Medulla oblongata (tissue), 1 donor: ENCODE measurements at regions not wholly inside any gene's neighbourhood (a gene's known extent, or its start where the extent isn't known, plus 50 kb on each side); places are given as distances from the start of the nearest gene placed in this dataset.
"Not testable (repeated sequence)": the region's sequence is repeated elsewhere in the genome, so short reads cannot be mapped to it uniquely, and the experiment has no call there.

ENCODE experiments used
- DNase-seq: peaks from one replicate; pipeline ENCODE4 v3.0.0-alpha.2; 2015; ENCODE audit errors: extremely low spot score

GRCh38 chr5:57750891-57751290, 268.3 kb upstream of the ACTBL2 start:
- DNase-seq: no peak

DNA sequence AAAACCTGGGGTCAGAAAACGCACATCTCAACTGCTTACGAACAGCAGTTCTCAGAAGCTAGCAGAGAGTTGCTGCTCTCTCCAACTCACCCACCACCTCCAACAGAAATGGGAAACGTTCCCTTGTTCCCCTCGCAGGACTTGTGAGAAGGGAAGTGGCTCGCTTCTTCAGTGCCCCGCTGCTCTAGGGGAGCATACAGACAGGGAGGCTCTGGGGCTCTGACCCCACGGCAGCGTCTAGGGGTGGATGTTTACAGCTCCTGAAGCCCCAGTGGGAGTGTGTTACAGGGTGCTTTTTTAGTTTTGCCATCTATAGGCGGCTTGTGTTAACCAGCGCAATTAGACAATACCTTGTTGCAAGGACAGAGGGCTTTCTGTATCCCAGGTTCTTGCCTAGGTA, 267.7 kb upstream of the ACTBL2 start:
- DNase-seq: no peak

DNA sequence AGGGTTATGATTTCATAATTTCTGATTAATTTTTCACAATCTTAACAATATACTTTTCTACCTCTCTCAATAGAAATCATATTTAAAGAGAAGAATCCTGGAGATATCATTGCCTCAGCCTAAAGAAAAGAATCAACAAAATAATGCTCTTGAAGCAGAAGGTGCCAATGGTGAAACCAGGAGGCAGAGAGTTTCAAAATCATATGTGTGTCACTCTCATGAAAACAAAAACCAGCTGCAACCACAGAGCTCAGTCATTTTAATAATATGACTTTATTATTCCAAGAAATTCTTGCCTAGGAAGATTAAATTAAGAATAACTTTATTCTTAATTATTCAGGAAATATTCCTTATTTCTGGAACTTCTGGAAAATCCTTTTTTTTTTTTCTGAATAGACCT, 266.8 kb upstream of the ACTBL2 start:
- DNase-seq: no peak

DNA sequence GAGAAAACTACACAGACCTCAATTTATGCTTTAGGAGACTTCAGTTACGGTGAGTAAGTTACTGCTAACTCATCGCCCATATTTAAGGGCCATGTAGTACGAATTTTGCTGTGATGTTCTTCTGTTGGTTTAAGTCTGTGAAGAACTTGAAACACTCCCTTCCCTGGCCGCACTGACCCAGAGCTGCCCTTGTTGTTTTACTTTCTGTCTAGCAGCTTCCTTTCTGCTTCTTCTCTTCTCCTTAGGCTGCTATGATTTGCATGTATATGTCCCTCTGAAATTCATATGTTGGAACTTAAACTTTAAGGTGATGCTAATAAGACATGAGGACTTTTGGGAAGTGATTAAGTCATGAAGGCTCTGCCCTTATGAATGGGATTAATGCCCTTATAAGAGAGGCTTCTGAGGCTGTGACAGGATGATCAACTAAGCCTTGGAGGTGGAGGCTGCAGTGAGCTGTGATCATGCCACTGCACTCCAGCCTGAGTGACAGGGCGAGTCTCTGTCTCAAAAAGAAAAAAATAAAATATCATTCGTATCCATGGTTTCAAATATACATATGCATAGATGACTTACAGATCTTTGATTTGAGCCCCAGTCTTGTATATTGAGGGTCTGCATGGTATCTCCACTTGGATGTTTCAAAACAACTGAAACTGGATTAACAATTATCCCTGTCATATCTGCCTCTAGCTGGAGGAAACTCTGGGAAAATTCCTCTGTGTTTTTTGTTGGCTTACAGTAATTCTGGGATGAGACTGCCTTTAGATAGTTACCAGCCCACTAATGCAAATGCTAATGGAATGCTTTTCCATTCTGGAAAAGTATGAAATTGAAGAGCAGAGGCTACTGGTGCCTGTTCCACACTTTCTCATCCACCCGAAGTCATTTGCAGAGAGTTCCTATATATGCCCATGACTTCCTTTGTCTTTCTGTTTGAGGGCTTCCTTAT, 263.4 kb upstream of the ACTBL2 start:
- no peak for DNase-seq

- no peak for DNase-seq
Measured at GRCh38 chr5:57745029-57745428, 262.4 kb upstream of the ACTBL2 start.

GRCh38 chr5:57741336-57741735, 258.7 kb upstream of the ACTBL2 start:
- DNase-seq: no peak

GRCh38 chr5:57738787-57739186, 256.2 kb upstream of the ACTBL2 start:
- no peak for DNase-seq

GRCh38 chr5:57738301-57738700, 255.7 kb upstream of the ACTBL2 start:
- no peak for DNase-seq

- no peak for DNase-seq
Measured at GRCh38 chr5:57736716-57737115, 254.1 kb upstream of the ACTBL2 start.

- not testable (repeated sequence) for DNase-seq
Measured at GRCh38 chr5:57735279-57736153, 252.9 kb upstream of the ACTBL2 start.

DNA sequence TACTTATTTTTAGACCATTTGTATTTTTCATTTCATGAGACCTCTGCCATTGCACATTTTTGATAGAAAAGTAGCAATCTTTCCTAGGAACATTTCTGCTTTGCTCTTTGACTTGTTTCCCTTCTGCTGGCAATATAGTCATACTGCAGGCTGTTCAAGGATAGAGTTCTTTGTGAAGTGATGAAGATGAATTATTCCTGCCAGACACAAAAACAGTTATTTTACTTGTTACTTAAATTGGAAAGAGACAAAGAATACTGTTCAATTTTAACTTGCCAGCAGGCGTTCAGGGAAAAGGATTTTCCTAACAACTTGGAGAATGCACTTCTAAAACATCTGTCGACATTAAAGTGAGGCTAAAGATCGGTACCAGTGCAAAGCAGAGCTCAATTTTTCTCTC, 251.7 kb upstream of the ACTBL2 start:
- no peak for DNase-seq

DNA sequence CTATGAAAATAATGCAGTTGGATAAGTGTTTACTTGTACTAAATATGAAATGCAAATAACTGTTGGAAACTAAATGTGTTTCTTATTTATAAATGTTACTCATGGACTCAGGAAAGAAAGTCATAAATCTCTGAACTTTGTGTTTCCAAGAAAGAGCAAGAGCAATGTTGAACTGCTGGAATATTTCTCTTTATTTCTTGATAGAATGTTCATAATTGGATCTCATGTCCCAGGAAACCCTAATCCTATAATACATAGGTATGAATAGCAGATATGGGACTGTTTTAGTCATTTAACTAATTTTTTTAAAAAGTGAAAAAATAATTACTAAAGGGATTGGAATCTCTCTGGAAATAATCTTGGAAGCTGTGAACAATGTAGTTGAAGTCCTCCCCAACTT, 245.0 kb upstream of the ACTBL2 start:
- DNase-seq: no peak

GRCh38 chr5:57725658-57726504, 243.3 kb upstream of the ACTBL2 start:
- DNase-seq: no peak

DNA sequence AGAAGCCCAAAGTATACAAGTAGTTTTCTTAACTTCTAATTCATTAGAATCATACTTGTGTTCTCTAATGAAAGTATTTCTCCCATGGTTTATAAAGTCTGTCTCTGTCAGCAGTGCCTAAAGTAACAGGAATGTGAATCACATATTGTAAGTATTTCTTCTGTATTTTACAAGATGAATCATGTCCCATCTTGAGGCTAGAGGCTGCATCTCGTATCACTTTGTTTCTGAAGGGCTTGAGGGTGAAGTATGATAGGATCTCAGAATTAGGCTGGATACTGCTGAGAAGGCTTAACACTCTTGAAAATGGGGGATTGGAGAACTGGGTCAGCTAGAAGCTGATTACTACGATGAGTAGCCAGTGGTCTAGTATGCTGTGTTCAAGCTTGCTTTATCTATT, 242.2 kb upstream of the ACTBL2 start:
- no peak for DNase-seq

DNA sequence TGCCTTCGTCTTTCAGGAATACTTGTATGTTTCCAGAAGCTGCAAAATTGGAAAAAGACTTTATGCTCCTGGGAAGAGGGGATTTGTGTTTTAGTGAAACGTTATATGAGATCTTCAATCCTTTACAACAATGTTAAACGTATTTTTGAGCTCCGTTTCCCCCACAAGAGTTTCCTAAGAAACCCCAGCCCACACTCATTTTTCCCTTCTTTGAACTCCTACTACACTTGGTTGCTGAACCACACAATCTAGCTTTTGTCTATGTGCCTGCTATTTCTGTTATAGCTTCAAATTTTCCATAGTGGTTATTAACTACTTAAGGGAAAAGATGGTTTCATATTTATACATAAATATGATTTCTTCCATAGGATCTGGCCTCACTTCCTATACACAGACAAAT, 238.6 kb upstream of the ACTBL2 start:
- DNase-seq: no peak

- no peak for DNase-seq
Measured at GRCh38 chr5:57720656-57721055, 238.0 kb upstream of the ACTBL2 start.

DNA sequence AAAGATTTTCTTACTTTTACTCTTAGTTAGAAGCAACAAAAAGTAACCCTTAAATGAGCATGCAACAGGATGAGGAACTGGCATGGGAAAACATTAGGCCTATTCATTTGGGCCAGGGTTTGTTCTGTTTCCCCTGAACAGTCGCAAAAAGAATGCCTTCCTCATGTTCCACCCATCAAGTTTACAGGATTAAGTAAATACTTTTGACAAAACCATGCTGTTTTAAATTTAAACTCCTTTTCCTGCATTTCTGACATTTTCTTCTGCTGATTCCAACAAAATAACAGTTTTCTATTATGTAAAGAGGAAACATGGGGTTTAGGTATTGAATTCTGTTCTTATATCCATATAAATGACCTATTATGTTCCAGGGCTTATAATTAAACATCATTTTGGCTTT, 236.6 kb upstream of the ACTBL2 start:
- DNase-seq: no peak

- DNase-seq: no peak
Measured at GRCh38 chr5:57718155-57718554, 235.5 kb upstream of the ACTBL2 start.

- DNase-seq: no peak
Measured at GRCh38 chr5:57717555-57717954, 234.9 kb upstream of the ACTBL2 start.

- no peak for DNase-seq
Measured at GRCh38 chr5:57716661-57717060, 234.1 kb upstream of the ACTBL2 start.

- DNase-seq: no peak
Measured at GRCh38 chr5:57715296-57715695, 232.7 kb upstream of the ACTBL2 start.

DNA sequence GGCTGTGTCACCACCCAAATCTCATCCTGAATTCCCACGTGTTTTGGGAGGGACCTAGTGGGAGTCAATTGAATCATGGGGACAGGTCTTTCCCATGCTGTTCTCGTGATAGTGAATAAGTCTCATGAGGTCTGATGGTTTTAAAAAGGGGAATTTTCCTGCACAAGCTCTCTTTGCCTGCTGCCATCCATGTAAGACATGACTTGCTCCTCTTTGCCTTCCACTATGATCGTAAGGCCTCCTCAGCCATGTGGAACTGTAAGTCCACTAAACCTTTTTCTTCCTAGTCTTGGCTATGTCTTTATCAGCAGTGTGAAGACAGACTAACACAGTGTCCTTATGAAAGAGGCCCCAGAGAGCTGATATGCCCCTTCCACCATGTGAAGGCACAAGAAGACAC, 230.9 kb upstream of the ACTBL2 start:
- DNase-seq: not testable (repeated sequence)
